HG03469 (cell line): ENCODE measurements at regions not wholly inside any gene's neighbourhood (a gene's known extent, or its start where the extent isn't known, plus 50 kb on each side); places are given as distances from the start of the nearest gene placed in this dataset.
"Not testable (repeated sequence)": the region's sequence is repeated elsewhere in the genome, so short reads cannot be mapped to it uniquely, and the experiment has no call there.

Source experiments
- ATAC-seq: cut with Tn5 transposase; IDR thresholded peaks from one replicate; pipeline ENCODE4 v1.9.1; 2021; ENCODE audit warnings: mild to moderate bottlenecking, moderate library complexity, moderate number of reproducible peaks; ENCODE audit not compliant: unreplicated experiment

- no peak for ATAC-seq
These were observed 1996.9 kb downstream of the LRRC4C start for GRCh38 chr11:39462506-39462905.

GRCh38 chr11:39461066-39461465, 1998.4 kb downstream of the LRRC4C start:
- ATAC-seq = no peak

- no peak for ATAC-seq
These were observed 1999.8 kb downstream of the LRRC4C start for GRCh38 chr11:39459606-39460005.

- no peak for ATAC-seq
These were observed 2001.0 kb downstream of the LRRC4C start for GRCh38 chr11:39458481-39458880.

- ATAC-seq = no peak
These were observed 2015.9 kb downstream of the LRRC4C start for GRCh38 chr11:39443424-39444022.

- ATAC-seq = no peak
These were observed 2017.3 kb downstream of the LRRC4C start for GRCh38 chr11:39442177-39442576.

- no peak for ATAC-seq
These were observed 2023.8 kb downstream of the LRRC4C start for GRCh38 chr11:39435641-39436040.

- no peak for ATAC-seq
These were observed 2025.0 kb downstream of the LRRC4C start for GRCh38 chr11:39434466-39434865.

GRCh38 chr11:39432929-39433328, 2026.5 kb downstream of the LRRC4C start:
- no peak for ATAC-seq

- no peak for ATAC-seq
These were observed 2034.2 kb downstream of the LRRC4C start for GRCh38 chr11:39425226-39425625.

GRCh38 chr11:39412117-39412516, 2047.3 kb downstream of the LRRC4C start:
- ATAC-seq = no peak

GRCh38 chr11:39385911-39386310, 2073.5 kb downstream of the LRRC4C start:
- ATAC-seq = no peak

- no peak for ATAC-seq
These were observed 2084.3 kb downstream of the LRRC4C start for GRCh38 chr11:39374963-39375698.

- no peak for ATAC-seq
These were observed 2091.9 kb downstream of the LRRC4C start for GRCh38 chr11:39367534-39367933.

GRCh38 chr11:39365809-39366436, 2093.5 kb downstream of the LRRC4C start:
- no peak for ATAC-seq

GRCh38 chr11:39363571-39363970, 2095.9 kb downstream of the LRRC4C start:
- ATAC-seq = no peak

GRCh38 chr11:39361557-39361956, 2097.9 kb downstream of the LRRC4C start:
- ATAC-seq = no peak

- ATAC-seq = no peak
These were observed 2113.5 kb downstream of the LRRC4C start for GRCh38 chr11:39345834-39346442.

GRCh38 chr11:39341461-39341860, 2118.0 kb downstream of the LRRC4C start:
- ATAC-seq = no peak

- not testable (repeated sequence) for ATAC-seq
These were observed 2126.4 kb downstream of the LRRC4C start for GRCh38 chr11:39333006-39333405.

- ATAC-seq = no peak
These were observed 2132.2 kb downstream of the LRRC4C start for GRCh38 chr11:39327302-39327701.

- not testable (repeated sequence) for ATAC-seq
These were observed 2147.6 kb downstream of the LRRC4C start for GRCh38 chr11:39311888-39312287.
